ENCODE measurements at regions not wholly inside any gene's neighbourhood (a gene's known extent, or its start where the extent isn't known, plus 50 kb on each side); places are given as distances from the start of the nearest gene placed in this dataset.

GRCh38 chr14:49962621-49963020 is 69.7 kb downstream of the ARF6 start:
- peaks cover 5% of the 10 kb centered on the region for H3K27me3 Mint-ChIP-seq (ENCODE audit: insufficient read depth, low read depth, poor library complexity)
- H3K4me1 Mint-ChIP-seq, result peaks cover 26% of the 10 kb centered on the region

More at GRCh38 chr14:49962621-49963020, 69.7 kb downstream of the ARF6 start:
- TF ChIP-seq, protein P1, sequence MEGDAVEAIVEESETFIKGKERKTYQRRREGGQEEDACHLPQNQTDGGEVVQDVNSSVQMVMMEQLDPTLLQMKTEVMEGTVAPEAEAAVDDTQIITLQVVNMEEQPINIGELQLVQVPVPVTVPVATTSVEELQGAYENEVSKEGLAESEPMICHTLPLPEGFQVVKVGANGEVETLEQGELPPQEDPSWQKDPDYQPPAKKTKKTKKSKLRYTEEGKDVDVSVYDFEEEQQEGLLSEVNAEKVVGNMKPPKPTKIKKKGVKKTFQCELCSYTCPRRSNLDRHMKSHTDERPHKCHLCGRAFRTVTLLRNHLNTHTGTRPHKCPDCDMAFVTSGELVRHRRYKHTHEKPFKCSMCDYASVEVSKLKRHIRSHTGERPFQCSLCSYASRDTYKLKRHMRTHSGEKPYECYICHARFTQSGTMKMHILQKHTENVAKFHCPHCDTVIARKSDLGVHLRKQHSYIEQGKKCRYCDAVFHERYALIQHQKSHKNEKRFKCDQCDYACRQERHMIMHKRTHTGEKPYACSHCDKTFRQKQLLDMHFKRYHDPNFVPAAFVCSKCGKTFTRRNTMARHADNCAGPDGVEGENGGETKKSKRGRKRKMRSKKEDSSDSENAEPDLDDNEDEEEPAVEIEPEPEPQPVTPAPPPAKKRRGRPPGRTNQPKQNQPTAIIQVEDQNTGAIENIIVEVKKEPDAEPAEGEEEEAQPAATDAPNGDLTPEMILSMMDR (conservative IDR thresholded peaks at IDR 0.05; ENCODE audit: low read depth in 2 of 2), result no peak
- no peak for TF ChIP-seq JUNB (IDR thresholded peaks at IDR 0.05; ENCODE audit: unreplicated experiment)
- TF ChIP-seq REST (IDR thresholded peaks at IDR 0.05; ENCODE audit: unreplicated experiment), result no peak
- no peak for TF ChIP-seq STAT1 (IDR thresholded peaks at IDR 0.05; ENCODE audit: unreplicated experiment)
- TF ChIP-seq, protein P2, sequence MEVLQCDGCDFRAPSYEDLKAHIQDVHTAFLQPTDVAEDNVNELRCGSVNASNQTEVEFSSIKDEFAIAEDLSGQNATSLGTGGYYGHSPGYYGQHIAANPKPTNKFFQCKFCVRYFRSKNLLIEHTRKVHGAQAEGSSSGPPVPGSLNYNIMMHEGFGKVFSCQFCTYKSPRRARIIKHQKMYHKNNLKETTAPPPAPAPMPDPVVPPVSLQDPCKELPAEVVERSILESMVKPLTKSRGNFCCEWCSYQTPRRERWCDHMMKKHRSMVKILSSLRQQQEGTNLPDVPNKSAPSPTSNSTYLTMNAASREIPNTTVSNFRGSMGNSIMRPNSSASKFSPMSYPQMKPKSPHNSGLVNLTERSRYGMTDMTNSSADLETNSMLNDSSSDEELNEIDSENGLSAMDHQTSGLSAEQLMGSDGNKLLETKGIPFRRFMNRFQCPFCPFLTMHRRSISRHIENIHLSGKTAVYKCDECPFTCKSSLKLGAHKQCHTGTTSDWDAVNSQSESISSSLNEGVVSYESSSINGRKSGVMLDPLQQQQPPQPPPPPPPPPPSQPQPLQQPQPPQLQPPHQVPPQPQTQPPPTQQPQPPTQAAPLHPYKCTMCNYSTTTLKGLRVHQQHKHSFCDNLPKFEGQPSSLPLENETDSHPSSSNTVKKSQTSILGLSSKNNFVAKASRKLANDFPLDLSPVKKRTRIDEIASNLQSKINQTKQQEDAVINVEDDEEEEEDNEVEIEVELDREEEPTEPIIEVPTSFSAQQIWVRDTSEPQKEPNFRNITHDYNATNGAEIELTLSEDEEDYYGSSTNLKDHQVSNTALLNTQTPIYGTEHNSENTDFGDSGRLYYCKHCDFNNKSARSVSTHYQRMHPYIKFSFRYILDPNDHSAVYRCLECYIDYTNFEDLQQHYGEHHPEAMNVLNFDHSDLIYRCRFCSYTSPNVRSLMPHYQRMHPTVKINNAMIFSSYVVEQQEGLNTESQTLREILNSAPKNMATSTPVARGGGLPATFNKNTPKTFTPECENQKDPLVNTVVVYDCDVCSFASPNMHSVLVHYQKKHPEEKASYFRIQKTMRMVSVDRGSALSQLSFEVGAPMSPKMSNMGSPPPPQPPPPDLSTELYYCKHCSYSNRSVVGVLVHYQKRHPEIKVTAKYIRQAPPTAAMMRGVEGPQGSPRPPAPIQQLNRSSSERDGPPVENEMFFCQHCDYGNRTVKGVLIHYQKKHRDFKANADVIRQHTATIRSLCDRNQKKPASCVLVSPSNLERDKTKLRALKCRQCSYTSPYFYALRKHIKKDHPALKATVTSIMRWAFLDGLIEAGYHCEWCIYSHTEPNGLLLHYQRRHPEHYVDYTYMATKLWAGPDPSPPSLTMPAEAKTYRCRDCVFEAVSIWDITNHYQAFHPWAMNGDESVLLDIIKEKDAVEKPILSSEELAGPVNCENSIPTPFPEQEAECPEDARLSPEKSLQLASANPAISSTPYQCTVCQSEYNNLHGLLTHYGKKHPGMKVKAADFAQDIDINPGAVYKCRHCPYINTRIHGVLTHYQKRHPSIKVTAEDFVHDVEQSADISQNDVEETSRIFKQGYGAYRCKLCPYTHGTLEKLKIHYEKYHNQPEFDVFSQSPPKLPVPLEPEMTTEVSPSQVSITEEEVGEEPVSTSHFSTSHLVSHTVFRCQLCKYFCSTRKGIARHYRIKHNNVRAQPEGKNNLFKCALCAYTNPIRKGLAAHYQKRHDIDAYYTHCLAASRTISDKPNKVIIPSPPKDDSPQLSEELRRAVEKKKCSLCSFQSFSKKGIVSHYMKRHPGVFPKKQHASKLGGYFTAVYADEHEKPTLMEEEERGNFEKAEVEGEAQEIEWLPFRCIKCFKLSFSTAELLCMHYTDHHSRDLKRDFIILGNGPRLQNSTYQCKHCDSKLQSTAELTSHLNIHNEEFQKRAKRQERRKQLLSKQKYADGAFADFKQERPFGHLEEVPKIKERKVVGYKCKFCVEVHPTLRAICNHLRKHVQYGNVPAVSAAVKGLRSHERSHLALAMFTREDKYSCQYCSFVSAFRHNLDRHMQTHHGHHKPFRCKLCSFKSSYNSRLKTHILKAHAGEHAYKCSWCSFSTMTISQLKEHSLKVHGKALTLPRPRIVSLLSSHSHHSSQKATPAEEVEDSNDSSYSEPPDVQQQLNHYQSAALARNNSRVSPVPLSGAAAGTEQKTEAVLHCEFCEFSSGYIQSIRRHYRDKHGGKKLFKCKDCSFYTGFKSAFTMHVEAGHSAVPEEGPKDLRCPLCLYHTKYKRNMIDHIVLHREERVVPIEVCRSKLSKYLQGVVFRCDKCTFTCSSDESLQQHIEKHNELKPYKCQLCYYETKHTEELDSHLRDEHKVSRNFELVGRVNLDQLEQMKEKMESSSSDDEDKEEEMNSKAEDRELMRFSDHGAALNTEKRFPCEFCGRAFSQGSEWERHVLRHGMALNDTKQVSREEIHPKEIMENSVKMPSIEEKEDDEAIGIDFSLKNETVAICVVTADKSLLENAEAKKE (CRISPR knock-in tag; IDR thresholded peaks at IDR 0.05), result no peak
- TF ChIP-seq ZNF331 (CRISPR knock-in tag; IDR thresholded peaks at IDR 0.05; ENCODE audit: low read depth), result no peak
- Histone ChIP-seq H3K27ac (ENCODE audit: low read depth) (no peak overlapping the region), H3K4me2 (no peak overlapping the region), H3F3A (replicated peaks; ENCODE audit: low read depth) (no peaks in the 10 kb centered on the region), H3K79me2 (replicated peaks; ENCODE audit: insufficient read depth) (no peaks in the 10 kb centered on the region), H3K4me3 (no peak overlapping the region), H4K20me1 (replicated peaks; ENCODE audit: insufficient read depth) (no peaks in the 10 kb centered on the region), H3K27me3 (ENCODE audit: insufficient read depth) (no peaks in the 10 kb centered on the region), H3K9me2 (ENCODE audit: insufficient read depth) (no peaks in the 10 kb centered on the region), H2AFZ (no peak overlapping the region), H3K4me1 (ENCODE audit: insufficient read depth) (peaks cover 15% of the 10 kb centered on the region), H3K36me3 (ENCODE audit: insufficient read depth) (no peaks in the 10 kb centered on the region)
- Mint-ChIP-seq H3K9me3 (no peaks in the 10 kb centered on the region), H3K36me3 (ENCODE audit: low read depth) (no peaks in the 10 kb centered on the region), H3K4me3 (no peak overlapping the region), H3K27ac (no peak overlapping the region)
- DNase-seq (ENCODE audit: low spot score) (no peak), ATAC-seq (no peak)

All from GM23338 (cell line).